DND-41 (cell line): ENCODE measurements at regions not wholly inside any gene's neighbourhood (a gene's known extent, or its start where the extent isn't known, plus 50 kb on each side); places are given as distances from the start of the nearest gene placed in this dataset.

ENCODE experiments used
- ATAC-seq: fragments of 200-7000 bp; cut with Tn5 transposase; 3 replicates; pipeline ENCODE4 v1.9.1; 2021; ENCODE audit warnings: low read depth; ENCODE audit not compliant: insufficient read depth
- DNase-seq: peaks from one replicate; pipeline ENCODE4 v3.0.0-alpha.2; 2020
- H2AFZ ChIP-seq: 2 replicates; pipeline ENCODE4 v1.6.0; 2012; ENCODE audit warnings: low read depth, low read length
- H3K27ac ChIP-seq: 2 replicates; pipeline ENCODE4 v1.5.1; 2012; ENCODE audit warnings: low read length, inconsistent platforms
- H3K27me3 ChIP-seq: fragments of 200-600 bp; sonication (generic); 2 replicates; pipeline ENCODE4 v1.6.0; 2012; ENCODE audit warnings: low read length, mild to moderate bottlenecking, inconsistent platforms; ENCODE audit not compliant: insufficient read depth, poor library complexity
- H3K36me3 ChIP-seq: 2 replicates; pipeline ENCODE4 v1.5.1; 2012; ENCODE audit warnings: low read length, inconsistent platforms; ENCODE audit not compliant: insufficient read depth
- H3K4me1 ChIP-seq: 2 replicates; pipeline ENCODE4 v1.5.1; 2012; ENCODE audit warnings: mild to moderate bottlenecking, low read length; ENCODE audit not compliant: insufficient read depth
- H3K4me2 ChIP-seq: 2 replicates; pipeline ENCODE4 v1.6.0; 2012; ENCODE audit warnings: mild to moderate bottlenecking, moderate library complexity, low read length, inconsistent platforms; ENCODE audit not compliant: insufficient read depth
- H3K4me3 ChIP-seq, 2 experiments: fragments of 200-600 bp in 1 of 2; shearing (Covaris generic) in 1 of 2; 2 replicates each; pipeline ENCODE4 v1.5.1; 2012 to 2016; ENCODE audit warnings: inconsistent platforms in 2 of 2, low read length in 2 of 2, mild to moderate bottlenecking in 2 of 2, low read depth in 1 of 2, moderate library complexity in 1 of 2
- H3K79me2 ChIP-seq: 2 replicates; pipeline ENCODE4 v1.6.0; 2012; ENCODE audit warnings: low read length, inconsistent platforms; ENCODE audit not compliant: insufficient read depth
- H3K9ac ChIP-seq: 2 replicates; pipeline ENCODE4 v1.6.0; 2012; ENCODE audit warnings: low read depth, mild to moderate bottlenecking, inconsistent platforms, low read length, moderate library complexity
- H3K9me3 ChIP-seq: 2 replicates; pipeline ENCODE4 v1.5.1; 2012; ENCODE audit warnings: low read length, moderate library complexity, mild to moderate bottlenecking, inconsistent platforms; ENCODE audit not compliant: insufficient read depth, severe bottlenecking
- H4K20me1 ChIP-seq: 2 replicates; pipeline ENCODE4 v1.6.0; 2012; ENCODE audit warnings: low read length; ENCODE audit not compliant: insufficient read depth
- CTCF ChIP-seq: IDR thresholded peaks from 2 replicates; pipeline ENCODE4 v1.5.1; 2012; ENCODE audit warnings: borderline replicate concordance, low read length, moderate library complexity, mild to moderate bottlenecking; ENCODE audit not compliant: poor library complexity, severe bottlenecking; ENCODE audit errors: extremely low read depth
- EZH2 ChIP-seq: IDR thresholded peaks from 3 replicates; pipeline ENCODE4 v1.6.1; 2012; ENCODE audit warnings: borderline replicate concordance, low read depth, mild to moderate bottlenecking, moderate library complexity, low read length, inconsistent platforms; ENCODE audit not compliant: severe bottlenecking

- no peak for DNase-seq
- Histone ChIP-seq H3K4me2 (no peak overlapping the region), H3K4me1 (no peaks in the 10 kb centered on the region), H3K9me3 (peaks cover 14% of the 10 kb centered on the region), H4K20me1 (no peaks in the 10 kb centered on the region), H3K4me3 (no peak overlapping the region), H3K36me3 (no peaks in the 10 kb centered on the region), H3K27ac (no peak overlapping the region), H3K27me3 (no peaks in the 10 kb centered on the region), H3K79me2 (no peaks in the 10 kb centered on the region), H2AFZ (no peak overlapping the region), H3K9ac (no peak overlapping the region)
- TF ChIP-seq EZH2 (no peak), CTCF (no peak)
- no peak for ATAC-seq
Measured at GRCh38 chrY:14277029-14277428, 221.0 kb downstream of the VCY1B start.

DNA sequence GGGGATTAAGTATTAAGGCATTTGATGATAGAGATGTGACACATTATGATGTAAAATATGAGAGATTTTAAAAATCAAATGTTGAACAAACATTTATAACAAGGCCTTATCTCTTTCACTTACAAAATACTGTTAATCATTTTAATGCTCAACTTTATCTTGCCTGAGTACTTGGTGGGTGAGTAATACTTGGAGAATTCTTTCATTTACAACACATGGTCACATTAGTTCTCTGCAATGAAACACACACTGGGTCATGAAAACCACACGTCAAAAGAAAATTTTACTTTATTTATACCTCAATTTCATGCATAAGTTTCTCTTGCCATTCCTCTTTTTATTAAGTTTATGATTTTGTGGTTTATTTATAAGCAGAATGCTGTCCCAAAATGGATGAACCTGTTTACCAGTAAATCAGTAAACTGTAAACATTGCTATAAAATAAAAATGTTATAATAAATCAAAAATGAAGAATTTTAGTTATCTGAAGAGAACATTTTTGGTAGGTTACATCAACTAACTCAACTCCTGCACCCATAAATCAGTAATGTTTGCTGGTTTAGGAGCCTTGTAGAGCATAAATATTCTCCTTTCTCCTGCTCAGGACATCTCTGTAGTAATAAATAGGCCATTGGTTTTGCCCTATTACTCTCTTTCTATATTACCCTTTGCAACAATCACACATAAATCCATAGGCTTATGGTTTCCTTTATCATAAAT, 233.5 kb upstream of the NLGN4Y start:
- Histone ChIP-seq H4K20me1 (no peaks in the 10 kb centered on the region), H3K4me3 (no peak overlapping the region), H3K4me1 (no peaks in the 10 kb centered on the region), H3K9ac (no peak overlapping the region), H2AFZ (no peak overlapping the region), H3K27ac (no peak overlapping the region), H3K4me2 (no peak overlapping the region), H3K9me3 (no peaks in the 10 kb centered on the region), H3K27me3 (no peaks in the 10 kb centered on the region), H3K36me3 (no peaks in the 10 kb centered on the region), H3K79me2 (no peaks in the 10 kb centered on the region)
- no peak for TF ChIP-seq CTCF
- TF ChIP-seq EZH2 = no peak
- DNase-seq = no peak
- no peak for ATAC-seq

- H4K20me1 ChIP-seq = no peaks in the 10 kb centered on the region
- TF ChIP-seq CTCF (no peak), EZH2 (no peak)
- no peaks in the 10 kb centered on the region for H3K27me3 ChIP-seq
Measured at GRCh38 chrY:14292382-14292781, 231.9 kb upstream of the NLGN4Y start.

More at GRCh38 chrY:14292382-14292781, 231.9 kb upstream of the NLGN4Y start:
- Histone ChIP-seq H3K36me3 (no peaks in the 10 kb centered on the region), H2AFZ (no peak overlapping the region), H3K27ac (no peak overlapping the region), H3K9ac (no peak overlapping the region), H3K79me2 (no peaks in the 10 kb centered on the region), H3K4me3 (no peak overlapping the region), H3K4me1 (no peaks in the 10 kb centered on the region), H3K9me3 (no peaks in the 10 kb centered on the region), H3K4me2 (no peak overlapping the region)
- no peak for DNase-seq
- ATAC-seq = no peak
